KOPT-K1 (cell line): ENCODE measurements at regions not wholly inside any gene's neighbourhood (a gene's known extent, or its start where the extent isn't known, plus 50 kb on each side); places are given as distances from the start of the nearest gene placed in this dataset.

Experiments
- H3K27ac ChIP-seq: fragments of 200-600 bp; sonication (generic); 2 replicates; pipeline ENCODE4 v1.5.1; 2016; ENCODE audit warnings: antibody characterized with exemption, mild to moderate bottlenecking, low read depth, low read length; ENCODE audit not compliant: poor library complexity, severe bottlenecking
- H3K36me3 ChIP-seq: fragments of 200-600 bp; sonication (generic); 2 replicates; pipeline ENCODE4 v1.5.1; 2017; ENCODE audit warnings: antibody characterized with exemption, mild to moderate bottlenecking, low read length, moderate library complexity; ENCODE audit not compliant: insufficient read depth
- H3K9me3 ChIP-seq: fragments of 200-600 bp; sonication (generic); 2 replicates; pipeline ENCODE4 v1.5.1; 2017; ENCODE audit warnings: antibody characterized with exemption, low read length, mild to moderate bottlenecking; ENCODE audit not compliant: insufficient read depth, poor library complexity, severe bottlenecking

DNA sequence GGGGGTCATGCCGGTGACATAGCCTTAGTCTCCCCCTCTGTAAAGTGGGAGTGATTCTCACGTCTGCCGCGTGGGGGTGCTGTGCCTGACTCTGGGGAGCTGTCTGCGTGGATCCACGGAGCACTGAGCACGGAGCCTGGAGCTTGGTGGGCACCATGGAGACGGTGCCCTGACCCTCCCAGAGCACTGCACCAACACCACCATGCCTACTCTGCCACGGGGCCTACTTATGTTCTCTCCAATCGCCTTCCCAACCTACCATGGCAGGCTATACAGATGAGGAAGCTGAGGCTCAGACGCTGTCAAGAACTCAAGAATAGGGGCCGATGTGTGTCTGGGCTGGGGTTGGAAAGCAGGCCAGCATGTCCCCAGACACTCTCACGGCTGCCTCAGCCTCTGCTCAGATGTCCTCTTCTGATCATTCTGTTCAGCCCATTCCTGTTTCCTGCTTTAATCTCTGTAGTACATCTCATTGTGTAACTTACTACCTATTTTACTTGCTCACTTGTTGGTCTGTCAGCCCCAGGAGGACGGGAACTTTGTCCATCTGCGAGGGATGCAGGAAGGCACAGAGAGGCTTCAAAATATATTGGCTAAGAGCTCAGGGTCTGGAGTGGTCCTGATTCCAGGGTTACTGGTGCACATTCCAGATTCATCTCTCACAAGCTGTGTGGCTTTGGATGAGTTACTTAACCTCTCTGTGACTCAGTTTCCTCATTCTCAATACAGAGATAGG is 168.1 kb upstream of the HS6ST1 start:
- peaks cover 11% of the 10 kb centered on the region; the same call in 1 of the 2 replicates for H3K36me3 ChIP-seq
- no peaks in the 10 kb centered on the region for H3K9me3 ChIP-seq
- peak overlapping the region; percentile 94 for H3K27ac ChIP-seq

DNA sequence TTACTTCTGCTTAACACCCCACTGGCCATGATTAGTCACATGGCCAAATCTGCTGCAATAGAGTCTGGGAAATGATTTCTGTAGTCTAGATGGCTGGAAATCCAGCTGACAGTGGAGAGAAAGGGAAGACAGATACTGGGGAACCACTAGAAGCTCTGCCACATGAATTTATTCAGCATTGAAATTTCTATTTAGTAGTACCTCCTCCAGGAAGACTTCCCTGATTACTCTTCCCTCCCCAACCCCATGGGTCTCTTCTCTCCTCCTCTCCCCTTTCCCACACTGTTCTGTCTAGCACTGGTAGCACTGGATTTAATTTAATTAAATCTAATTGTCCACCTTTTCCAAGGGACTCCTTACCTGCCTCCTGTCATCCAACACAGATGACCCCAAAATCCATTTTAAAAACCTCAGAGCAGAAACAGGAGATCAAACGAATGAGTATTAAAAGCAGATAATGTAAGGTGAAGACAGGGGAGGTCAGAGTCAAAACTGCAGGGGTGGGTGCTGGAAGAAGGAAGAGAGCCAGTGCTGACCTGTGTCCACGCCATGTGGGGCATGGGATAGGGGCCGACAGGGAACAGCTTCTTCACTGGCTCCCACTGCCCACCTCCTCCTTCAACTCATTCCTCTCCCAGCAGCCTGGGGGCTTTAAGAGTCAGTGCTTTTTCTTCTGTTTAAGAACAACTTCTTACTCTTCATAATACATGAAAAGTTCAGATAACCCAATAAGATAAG is 169.2 kb upstream of the HS6ST1 start:
- Histone ChIP-seq H3K27ac (peak overlapping the region; percentile 94), H3K9me3 (peaks cover 6% of the 10 kb centered on the region), H3K36me3 (peaks cover 11% of the 10 kb centered on the region; the same call in 1 of the 2 replicates)

DNA sequence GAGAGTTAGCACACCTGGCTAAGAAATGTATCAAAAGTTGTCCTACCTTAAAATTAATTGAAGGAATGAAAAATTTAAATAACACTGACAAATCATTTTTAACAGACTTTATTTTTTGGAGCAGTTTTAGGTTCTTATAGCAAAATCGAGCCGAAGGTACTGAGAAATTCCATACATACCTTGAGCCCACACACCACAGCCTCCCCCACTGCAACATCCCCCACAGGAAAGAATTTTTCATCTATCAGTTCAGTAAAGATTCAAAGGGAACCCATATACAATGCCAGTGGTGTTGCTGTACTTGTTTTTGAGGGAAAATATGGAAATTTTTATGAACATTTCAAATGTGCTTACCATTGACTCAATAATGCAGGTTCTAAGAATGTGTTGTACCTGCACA is 169.8 kb upstream of the HS6ST1 start:
- Histone ChIP-seq H3K27ac (peak overlapping the region; percentile 94), H3K36me3 (peaks cover 11% of the 10 kb centered on the region; the same call in 1 of the 2 replicates), H3K9me3 (peaks cover 10% of the 10 kb centered on the region)

DNA sequence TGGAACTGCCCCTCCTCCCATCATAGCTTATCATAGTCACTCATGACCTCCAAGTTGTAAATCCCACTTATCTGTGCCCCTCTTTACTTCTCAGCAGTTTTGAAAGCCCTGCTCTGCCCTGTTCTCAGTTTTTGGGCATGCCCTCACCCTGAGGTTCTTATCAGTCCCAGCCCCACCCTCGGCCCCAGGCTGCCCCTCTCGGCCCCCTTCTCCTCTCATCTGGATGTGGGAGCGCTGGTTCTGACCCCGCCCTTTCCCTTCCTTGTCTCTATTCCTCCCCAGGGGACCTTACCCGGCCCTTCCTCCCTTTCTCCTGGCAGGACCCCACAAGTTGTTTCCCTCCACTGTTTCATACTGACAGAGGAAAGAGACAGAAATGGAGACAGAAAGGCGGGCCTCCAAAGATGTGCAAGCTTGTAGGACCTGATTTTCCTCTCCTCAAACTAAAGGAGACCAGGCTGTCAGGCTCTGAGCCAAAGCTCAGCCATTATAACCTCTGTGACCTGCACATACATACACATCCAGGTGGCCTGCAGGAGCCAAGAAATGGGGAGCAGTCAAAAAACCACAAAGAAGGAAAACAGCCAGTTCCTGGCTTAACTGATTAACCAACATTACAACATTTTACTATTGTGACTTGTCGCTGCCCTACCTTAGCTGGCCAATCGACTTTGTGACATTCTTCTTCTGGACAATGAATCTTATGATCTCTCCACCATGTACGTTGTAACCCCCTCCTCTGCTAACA is 171.0 kb upstream of the HS6ST1 start:
- Histone ChIP-seq H3K9me3 (peaks cover 10% of the 10 kb centered on the region), H3K27ac (peak overlapping the region; percentile 94)

DNA sequence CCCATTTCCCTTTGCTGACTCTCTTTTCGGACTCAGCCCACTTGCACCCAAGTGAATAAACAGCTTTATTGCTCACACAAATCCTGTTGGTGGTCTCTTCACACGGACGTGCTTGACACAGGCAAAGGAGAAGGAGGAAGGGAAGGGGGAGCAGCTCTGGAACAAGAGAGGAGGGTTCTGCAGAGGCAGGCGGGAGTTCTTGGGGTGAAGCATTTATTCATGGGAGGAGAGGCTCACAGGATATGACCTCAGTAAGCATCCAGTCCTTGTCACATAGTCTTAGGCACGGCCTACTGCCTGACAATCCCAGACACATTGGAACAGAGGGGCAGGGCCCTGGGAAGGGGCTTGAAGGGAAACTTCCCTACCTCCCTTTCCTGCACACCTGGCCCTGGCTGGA is 171.7 kb upstream of the HS6ST1 start:
- Histone ChIP-seq H3K36me3 (peaks cover 11% of the 10 kb centered on the region; the same call in 1 of the 2 replicates), H3K9me3 (peaks cover 10% of the 10 kb centered on the region), H3K27ac (peak overlapping the region; percentile 94)

More for the DNA sequence above, 171.0 kb upstream of the HS6ST1 start:
- peaks cover 11% of the 10 kb centered on the region; the same call in 1 of the 2 replicates for H3K36me3 ChIP-seq

DNA sequence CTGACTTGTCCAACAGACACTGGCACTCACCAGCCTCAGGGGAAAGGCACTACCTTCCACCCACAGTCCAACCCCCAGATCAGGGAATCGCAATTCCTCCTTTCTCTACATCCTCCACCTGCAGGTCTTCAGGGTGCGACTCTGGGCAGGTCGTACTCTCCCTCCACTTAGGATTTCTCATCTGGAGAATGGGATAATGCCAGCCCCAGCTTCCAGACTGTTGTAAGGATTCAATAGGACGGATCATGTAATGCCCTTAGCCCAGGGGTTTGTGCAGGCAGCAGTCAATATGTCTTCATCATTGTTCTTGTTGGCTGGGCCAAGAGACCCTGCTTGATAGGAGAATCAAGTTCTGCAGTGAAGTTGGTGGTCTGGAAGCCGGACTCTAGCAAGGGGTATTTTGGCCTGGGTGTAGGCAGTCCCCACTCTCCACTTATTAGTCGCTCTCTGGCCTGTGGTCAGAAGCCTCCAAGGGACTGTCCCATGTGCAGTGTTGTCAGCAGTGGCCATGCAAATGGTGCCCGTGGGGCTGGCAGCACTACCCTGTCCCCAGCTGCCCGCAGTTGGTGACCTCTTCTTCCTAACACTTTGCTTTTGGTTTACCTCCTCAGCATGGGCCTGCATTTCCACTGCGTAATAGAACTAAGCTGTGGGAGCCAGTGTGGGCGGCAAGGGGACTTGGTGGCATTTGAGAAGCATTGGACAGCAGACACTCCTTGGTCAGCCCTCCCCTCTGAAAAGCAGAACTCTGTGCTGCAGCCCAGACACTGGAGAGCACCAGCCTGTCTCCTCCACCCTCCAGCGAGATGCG is 172.4 kb upstream of the HS6ST1 start:
- Histone ChIP-seq H3K9me3 (peaks cover 10% of the 10 kb centered on the region), H3K36me3 (peaks cover 11% of the 10 kb centered on the region; the same call in 1 of the 2 replicates), H3K27ac (peak overlapping the region; percentile 94)

DNA sequence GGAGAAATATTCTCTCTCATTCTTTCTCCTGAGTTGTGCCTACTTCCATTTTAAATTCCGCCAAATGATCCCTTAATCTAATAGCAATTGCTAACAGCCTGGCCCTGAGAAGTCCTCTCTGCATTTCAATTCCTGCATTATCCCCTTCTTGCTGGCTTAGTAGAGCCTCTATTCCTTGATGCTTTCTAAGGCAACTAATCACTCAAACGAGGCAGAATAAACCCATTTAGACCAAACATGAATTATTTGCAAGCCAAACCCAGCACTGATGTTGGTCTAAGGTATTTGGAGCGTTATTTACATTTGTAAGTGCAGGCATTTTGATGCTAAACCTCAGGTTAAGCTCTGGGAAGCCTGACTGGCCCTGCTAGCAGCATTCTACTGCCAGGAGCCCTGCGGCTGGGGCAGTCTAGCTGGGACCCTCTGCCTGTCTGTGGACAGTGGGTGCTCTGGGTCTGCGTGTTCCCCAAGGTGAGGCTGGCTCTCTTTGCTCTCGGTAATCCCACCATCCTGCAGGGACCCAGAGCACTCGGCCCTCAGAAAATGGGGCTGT is 173.1 kb upstream of the HS6ST1 start:
- H3K9me3 ChIP-seq, result peaks cover 10% of the 10 kb centered on the region
- peak overlapping the region; percentile 94 for H3K27ac ChIP-seq

DNA sequence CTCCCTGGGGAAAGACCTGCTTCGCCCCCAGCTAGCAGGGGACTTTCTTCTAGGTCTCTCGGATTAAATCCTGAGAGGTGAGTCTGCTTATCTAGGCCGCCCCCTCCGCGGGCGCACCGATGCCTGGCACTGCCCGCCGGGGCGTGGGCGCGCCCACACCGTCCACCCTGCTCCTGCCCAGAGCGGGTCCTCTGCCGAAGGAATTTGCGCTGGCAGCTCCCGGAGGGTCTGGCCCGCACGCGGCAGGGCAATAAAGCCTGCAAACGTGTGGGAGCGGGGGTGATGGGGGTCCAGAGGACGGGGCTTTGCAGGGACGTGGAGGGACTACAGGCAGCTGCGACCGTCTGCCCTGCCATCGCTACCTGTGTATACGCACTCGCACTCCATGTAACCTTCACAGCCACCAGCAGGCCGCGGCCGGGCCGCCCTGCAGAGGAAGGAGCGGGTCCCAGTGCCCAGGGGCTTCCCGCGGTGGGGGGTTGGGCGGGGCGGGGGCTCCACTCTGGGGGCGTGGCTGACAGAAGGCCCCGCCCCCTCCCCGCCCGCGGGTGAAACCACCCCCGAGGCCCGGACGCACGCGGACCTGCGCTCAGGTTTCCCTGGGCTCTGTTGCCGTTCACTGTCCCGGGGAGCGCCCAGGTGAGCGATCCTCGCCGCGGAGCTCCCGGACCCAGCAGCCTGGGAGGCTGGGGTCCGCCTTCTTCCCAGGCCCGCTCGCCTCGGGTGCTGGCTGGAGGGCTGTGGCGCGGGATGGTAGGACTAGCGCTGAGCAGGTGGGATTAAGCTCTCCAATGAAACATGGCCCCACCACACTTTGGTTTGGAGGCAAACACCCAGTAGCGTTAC is 174.5 kb upstream of the HS6ST1 start:
- Histone ChIP-seq H3K9me3 (peaks cover 10% of the 10 kb centered on the region), H3K36me3 (no peaks in the 10 kb centered on the region), H3K27ac (peak overlapping the region; percentile 51)

More for the DNA sequence above, 173.1 kb upstream of the HS6ST1 start:
- peaks cover 8% of the 10 kb centered on the region; the same call in 1 of the 2 replicates for H3K36me3 ChIP-seq

DNA sequence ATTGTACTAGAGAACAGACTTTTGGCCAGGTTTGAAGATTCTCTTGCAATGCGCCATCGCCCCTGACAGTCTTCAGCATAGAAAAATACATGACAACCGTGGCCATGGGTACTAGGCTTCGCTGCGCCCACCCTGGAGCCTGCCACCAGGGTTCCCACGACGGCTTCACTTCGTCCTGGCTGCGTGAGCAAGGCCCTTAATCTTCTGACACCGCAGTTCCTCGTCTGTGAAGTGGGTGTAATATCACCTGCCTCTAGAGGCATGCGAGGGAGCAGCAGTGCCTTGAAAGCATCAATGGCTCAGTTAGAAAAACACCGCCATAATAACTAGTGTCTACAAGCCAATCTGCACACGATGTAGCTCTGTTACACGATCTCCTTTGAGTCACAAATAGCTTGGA is 175.2 kb upstream of the HS6ST1 start:
- Histone ChIP-seq H3K9me3 (peaks cover 10% of the 10 kb centered on the region), H3K36me3 (no peaks in the 10 kb centered on the region), H3K27ac (peak overlapping the region; percentile 51)

DNA sequence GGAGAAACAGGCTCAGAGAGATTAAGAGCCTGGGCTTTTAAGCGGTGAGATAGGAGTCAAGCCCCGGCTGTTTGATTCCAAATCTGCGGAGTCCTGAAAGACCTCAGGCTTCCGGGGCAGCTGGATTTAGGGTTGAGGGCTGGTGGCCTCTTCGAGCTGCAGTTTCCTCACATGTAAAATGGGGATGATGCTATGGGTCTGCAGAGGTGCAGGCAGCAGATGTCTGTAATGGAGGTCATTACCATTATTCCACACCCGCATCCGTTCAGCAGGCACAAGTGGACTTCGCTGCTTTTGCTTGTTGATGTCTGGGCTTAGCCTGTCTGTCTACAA is 175.6 kb upstream of the HS6ST1 start:
- Histone ChIP-seq H3K9me3 (peaks cover 10% of the 10 kb centered on the region), H3K27ac (peak overlapping the region; percentile 51), H3K36me3 (no peaks in the 10 kb centered on the region)

DNA sequence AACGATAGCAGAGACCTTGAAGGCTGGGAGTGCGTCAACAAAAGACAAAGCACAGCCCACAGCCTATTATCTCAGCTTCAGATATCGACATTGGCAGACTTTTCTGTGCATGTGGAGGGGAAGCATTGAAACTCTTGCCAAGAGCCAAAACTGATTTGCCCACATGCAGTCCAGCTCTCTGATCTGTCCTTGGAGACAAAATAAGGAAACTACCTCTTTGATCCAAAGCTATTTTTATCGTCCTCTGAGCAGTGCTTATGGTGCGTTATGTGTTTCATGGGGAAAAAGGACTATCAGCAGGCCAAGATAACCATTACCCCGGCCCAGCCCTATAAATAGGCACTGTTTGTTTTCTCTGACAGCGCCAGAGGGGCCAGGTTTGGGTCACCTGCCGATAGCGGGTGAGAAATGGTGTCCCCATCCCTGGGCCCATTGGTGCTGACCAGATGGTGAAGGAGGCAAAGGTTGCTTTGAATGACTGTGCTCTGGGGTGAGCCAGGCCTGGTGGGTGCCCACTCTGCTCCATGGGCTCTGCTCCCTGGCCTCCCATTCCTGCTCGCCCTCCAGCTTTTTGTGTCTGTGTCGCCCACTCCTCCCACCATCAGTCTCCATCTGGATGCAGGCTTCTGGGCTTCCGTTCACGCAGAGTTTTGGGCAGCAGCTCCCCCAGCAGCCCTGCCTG is 176.1 kb upstream of the HS6ST1 start:
- peak overlapping the region; percentile 51 for H3K27ac ChIP-seq
- H3K9me3 ChIP-seq, result peaks cover 10% of the 10 kb centered on the region
- no peaks in the 10 kb centered on the region for H3K36me3 ChIP-seq

DNA sequence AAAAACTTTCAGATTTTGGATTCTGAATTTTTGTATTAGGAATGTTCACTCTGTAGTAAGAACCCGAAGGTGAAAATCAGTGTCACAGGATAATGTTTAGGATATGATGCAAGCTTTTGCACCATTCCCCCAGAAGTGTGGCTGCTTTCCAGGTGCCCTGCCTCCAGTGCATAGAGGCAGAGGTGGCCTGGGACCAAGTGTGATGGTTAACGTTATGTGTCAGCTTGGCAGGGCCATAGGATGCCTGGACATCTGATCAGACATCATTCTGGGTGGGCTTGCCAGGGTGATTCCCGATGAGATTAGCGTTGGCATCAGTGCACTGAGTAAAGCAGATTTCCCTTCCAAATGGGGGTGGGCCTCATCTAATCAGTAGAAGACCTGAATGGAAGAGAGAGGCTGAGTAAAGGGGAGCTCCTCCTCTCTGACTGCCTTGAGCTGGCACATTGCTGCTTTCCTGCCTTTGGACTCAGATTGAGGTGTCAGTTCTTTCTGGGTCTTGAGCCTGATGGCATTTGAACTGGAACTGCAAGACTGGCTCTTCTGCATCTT is 177.4 kb upstream of the HS6ST1 start:
- Histone ChIP-seq H3K9me3 (peaks cover 10% of the 10 kb centered on the region), H3K27ac (peak overlapping the region; percentile 83), H3K36me3 (no peaks in the 10 kb centered on the region)

DNA sequence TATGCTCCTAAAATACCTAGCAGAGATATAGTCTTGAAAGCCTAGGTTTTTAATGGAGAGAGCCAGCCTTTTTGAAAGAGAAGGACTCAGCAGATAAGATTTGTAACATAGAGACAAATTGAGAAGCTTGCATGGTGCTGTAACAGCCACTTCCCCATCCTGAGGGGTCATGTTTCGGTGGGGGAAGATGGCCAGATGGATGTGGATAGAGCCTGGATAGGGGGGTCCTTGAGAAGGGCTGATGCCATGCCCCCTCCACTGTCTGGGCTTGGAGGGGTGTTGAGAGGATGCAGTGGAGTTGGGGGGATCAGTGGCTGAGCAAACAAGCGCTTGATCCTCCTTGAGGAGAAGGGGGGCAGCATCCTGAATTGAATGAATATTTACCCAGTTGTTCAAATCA is 178.0 kb upstream of the HS6ST1 start:
- Histone ChIP-seq H3K36me3 (no peaks in the 10 kb centered on the region), H3K27ac (peak overlapping the region; percentile 83), H3K9me3 (peaks cover 10% of the 10 kb centered on the region)
